ENCODE measurements at regions not wholly inside any gene's neighbourhood (a gene's known extent, or its start where the extent isn't known, plus 50 kb on each side); places are given as distances from the start of the nearest gene placed in this dataset.

DNA sequence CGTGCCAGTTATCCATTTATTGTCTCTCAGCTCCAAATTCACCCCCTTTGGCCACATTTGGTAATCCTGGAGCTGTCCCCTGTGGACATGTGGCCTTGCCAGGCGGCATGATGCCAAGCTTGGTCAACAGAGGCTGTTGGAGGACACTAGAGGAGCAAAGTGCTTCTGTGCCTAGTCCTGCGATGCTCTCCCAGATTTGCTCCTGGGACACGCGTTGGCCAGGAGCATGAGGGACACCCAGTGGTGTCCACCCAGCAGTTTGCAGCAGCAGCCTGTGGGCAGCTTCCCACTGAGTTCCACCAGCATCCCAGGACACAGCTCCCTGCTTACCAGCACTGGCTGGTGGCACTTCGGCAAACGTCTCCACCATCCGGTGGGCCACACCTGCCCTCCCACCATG is 55.5 kb upstream of the STEAP1B start:
- Histone ChIP-seq H3K9me3 (no peaks in the 10 kb centered on the region), H3K27me3 (no peaks in the 10 kb centered on the region), H3K27ac (no peak overlapping the region), H3K36me3 (replicated peaks in 1 of 2; ENCODE audit: insufficient read depth in 1 of 2, low read depth in 2 of 2) (no peaks in the 10 kb centered on the region), H3K4me3 (no peak overlapping the region), H3K4me1 (peaks cover 4% of the 10 kb centered on the region)
- DNase-seq (no peak), ATAC-seq (no peak)
- no peak for TF ChIP-seq POLR2A (IDR thresholded peaks at IDR 0.05)
- TF ChIP-seq CTCF (IDR thresholded peaks at IDR 0.05): no peak
- whole genome bisulfite sequencing, 2 donors: 83 to 87% methylated on average over 6 to 8 of the region's 8 CpGs
- intact Hi-C loops (cut with DNase I): loop anchor here (5.0 kb wide), 1 partner anchor 507 kb away; no protein-coding TSS in a partner anchor

GRCh38 chr7:22554184-22554583 is 54.2 kb upstream of the STEAP1B start:
- DNase-seq (no peak), ATAC-seq (no peak)
- Histone ChIP-seq H3K36me3 (replicated peaks in 1 of 2; ENCODE audit: insufficient read depth in 1 of 2, low read depth in 2 of 2) (no peaks in the 10 kb centered on the region), H3K4me3 (no peak overlapping the region), H3K4me1 (peaks cover 10% of the 10 kb centered on the region), H3K27me3 (peaks cover 0 to 7% of the 10 kb centered on the region in 2 donors), H3K27ac (no peak overlapping the region), H3K9me3 (no peaks in the 10 kb centered on the region)
- no peak for TF ChIP-seq CTCF (IDR thresholded peaks at IDR 0.05)
- WGBS, 2 donors: 82 to 89% methylated on average over 5 of the region's 5 CpGs
- intact Hi-C loops (cut with DNase I): no loop called here

DNA sequence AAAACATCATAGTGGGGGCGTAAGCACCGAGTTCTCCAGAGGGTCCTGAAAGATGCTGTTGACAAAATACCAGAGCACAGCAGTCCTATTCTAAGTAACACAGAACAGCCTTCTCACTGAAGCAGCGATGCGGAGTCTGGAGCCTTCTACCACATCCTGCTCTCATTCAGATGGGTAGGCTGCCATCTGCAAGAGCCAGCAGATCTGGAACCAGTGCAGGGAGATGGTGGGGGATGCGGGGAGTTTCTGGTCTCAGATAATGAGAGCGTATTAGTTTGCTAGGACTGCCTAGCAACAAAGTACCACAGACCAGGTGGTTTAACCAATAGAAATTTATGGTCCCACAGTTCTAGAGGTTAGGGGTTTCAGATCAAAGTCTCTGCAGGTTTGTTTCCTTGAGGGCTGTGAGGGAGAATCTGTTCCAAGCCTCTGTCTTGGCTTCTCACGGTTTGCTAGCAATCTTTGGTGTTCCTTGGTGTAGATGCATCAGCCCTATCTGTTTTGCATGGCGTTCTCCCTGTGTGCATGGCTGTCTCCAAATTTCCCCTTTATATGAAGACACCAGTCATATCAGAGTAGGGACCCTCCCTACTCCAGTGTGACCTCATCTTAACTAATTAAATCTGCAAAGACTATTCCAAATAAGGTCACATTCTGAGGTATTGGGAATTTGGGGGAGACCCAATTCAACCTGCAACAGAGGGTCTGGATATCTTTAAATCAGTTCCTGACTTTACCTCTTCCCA is 52.0 kb upstream of the STEAP1B start:
- TF ChIP-seq CTCF (IDR thresholded peaks at IDR 0.05): no peak
- TF ChIP-seq POLR2A (IDR thresholded peaks at IDR 0.05): no peak
- Histone ChIP-seq H3K4me1 (peaks cover 10% of the 10 kb centered on the region), H3K4me3 (no peak overlapping the region), H3K9me3 (no peaks in the 10 kb centered on the region), H3K36me3 (replicated peaks in 1 of 2; ENCODE audit: insufficient read depth in 1 of 2, low read depth in 2 of 2) (no peaks in the 10 kb centered on the region), H3K27me3 (peaks cover 0 to 7% of the 10 kb centered on the region in 2 donors), H3K27ac (no peak overlapping the region)
- intact Hi-C loops (cut with DNase I): no loop called here
- no peak for ATAC-seq
- DNase-seq: no peak
- 77 to 79% methylated on average over 8 of the region's 8 CpGs for WGBS, 2 donors

DNA sequence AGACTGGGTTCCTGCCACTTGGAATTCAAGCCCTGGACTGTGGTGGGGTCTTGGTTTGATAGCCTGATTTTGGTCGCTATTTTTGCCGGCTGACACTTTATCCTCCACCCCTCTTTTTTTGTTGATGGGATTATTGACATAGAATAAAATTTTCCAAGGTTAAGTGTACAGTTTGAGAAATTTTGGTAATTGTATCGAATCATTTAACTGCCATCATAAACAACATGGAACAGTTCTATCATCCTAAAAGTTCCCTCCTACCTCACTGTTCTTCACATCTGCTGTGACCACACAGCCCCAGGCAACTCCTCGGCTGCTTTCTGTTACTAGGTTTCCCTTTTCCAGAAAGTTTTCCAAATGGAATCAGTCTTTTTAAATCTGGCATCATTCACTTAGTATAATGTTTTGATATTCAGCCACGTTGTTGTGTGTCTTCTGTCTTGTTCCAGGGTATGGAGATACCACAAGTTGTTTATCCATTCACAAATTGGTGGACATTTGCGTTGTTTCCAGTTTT is 50.6 kb upstream of the STEAP1B start:
- intact Hi-C loops (cut with DNase I): no loop called here

More for the DNA sequence above, 50.6 kb upstream of the STEAP1B start:
- H3K27ac ChIP-seq: no peak overlapping the region
- peak in 2 of 7 experiments; percentile 6 to 8 for TF ChIP-seq CTCF (IDR thresholded peaks at IDR 0.05)
- TF ChIP-seq POLR2A (IDR thresholded peaks at IDR 0.05): no peak
- 34 to 45% methylated on average over 6 of the region's 6 CpGs for WGBS, 2 donors
- peaks cover 10% of the 10 kb centered on the region for H3K4me1 ChIP-seq
- ATAC-seq: no peak
- H3K4me3 ChIP-seq: no peak overlapping the region
- no peaks in the 10 kb centered on the region for H3K36me3 ChIP-seq (replicated peaks in 1 of 2; ENCODE audit: insufficient read depth in 1 of 2, low read depth in 2 of 2)
- no peaks in the 10 kb centered on the region for H3K9me3 ChIP-seq
- peaks cover 0 to 7% of the 10 kb centered on the region in 2 donors for H3K27me3 ChIP-seq
- no peak for DNase-seq

All from body of pancreas (tissue), 4 donors.